ENCODE measurements at regions not wholly inside any gene's neighbourhood (a gene's known extent, or its start where the extent isn't known, plus 50 kb on each side); places are given as distances from the start of the nearest gene placed in this dataset.

- ChIA-PET POLR2A (no interaction called here), CTCF (no interaction called here)
- no peaks in the 10 kb centered on the region for H3K4me1 Mint-ChIP-seq (ENCODE audit: low read depth, unreplicated experiment)
- intact Hi-C loops (cut with micrococcal nuclease; ENCODE audit: unreplicated experiment) = no loop called here
- H3K36me3 ChIP-seq (ENCODE audit: control insufficient read depth, insufficient read depth, low read length) = no peaks in the 10 kb centered on the region
- H3K9me3 ChIP-seq = no peaks in the 10 kb centered on the region
- no peaks in the 10 kb centered on the region; the same call in 1 of the 2 replicates for H3K27me3 ChIP-seq (replicated peaks; ENCODE audit: control insufficient read depth, insufficient read depth, low read length)
- no peak for DNase-seq
- H3K9me3 Mint-ChIP-seq (ENCODE audit: unreplicated experiment) = no peaks in the 10 kb centered on the region
- BruUV-seq (replicated peaks) = no TSS peak
- no peak overlapping the region for H3K4me3 Mint-ChIP-seq (ENCODE audit: unreplicated experiment)
- no peak overlapping the region for H3K27ac Mint-ChIP-seq (ENCODE audit: unreplicated experiment)
- H3K4me3 ChIP-seq (ENCODE audit: low read depth, low read length) = no peak overlapping the region
- no peaks in the 10 kb centered on the region for H3K27me3 Mint-ChIP-seq (ENCODE audit: insufficient read depth, unreplicated experiment)
- no peaks in the 10 kb centered on the region for H3K36me3 Mint-ChIP-seq (ENCODE audit: insufficient read depth, unreplicated experiment)
- no peaks in the 10 kb centered on the region for H3K4me1 ChIP-seq
- TF ChIP-seq CTCF (IDR thresholded peaks at IDR 0.05; ENCODE audit: insufficient read depth in 1 of 2, low read depth in 1 of 2, low read length in 1 of 2, severe bottlenecking in 1 of 2, unreplicated experiment in 1 of 2) = no peak
These were observed 229.1 kb upstream of the SHH start for GRCh38 chr7:156041398-156041797.

GRCh38 chr7:156039971-156040677 lies 227.9 kb upstream of the SHH start:
- no peak for DNase-seq
- Histone ChIP-seq H3K4me1 (no peaks in the 10 kb centered on the region), H3K9me3 (no peaks in the 10 kb centered on the region), H3K36me3 (ENCODE audit: control insufficient read depth, insufficient read depth, low read length) (no peaks in the 10 kb centered on the region), H3K27me3 (replicated peaks; ENCODE audit: control insufficient read depth, insufficient read depth, low read length) (no peaks in the 10 kb centered on the region; the same call in 1 of the 2 replicates), H3K4me3 (ENCODE audit: low read depth, low read length) (no peak overlapping the region)
- H3K27ac Mint-ChIP-seq (ENCODE audit: unreplicated experiment) = no peak overlapping the region
- H3K27me3 Mint-ChIP-seq (ENCODE audit: insufficient read depth, unreplicated experiment) = no peaks in the 10 kb centered on the region
- H3K4me1 Mint-ChIP-seq (ENCODE audit: low read depth, unreplicated experiment) = no peaks in the 10 kb centered on the region
- H3K9me3 Mint-ChIP-seq (ENCODE audit: unreplicated experiment) = no peaks in the 10 kb centered on the region
- CTCF ChIA-PET = no interaction called here
- POLR2A ChIA-PET = no interaction called here
- intact Hi-C loops (cut with micrococcal nuclease; ENCODE audit: unreplicated experiment) = no loop called here
- H3K36me3 Mint-ChIP-seq (ENCODE audit: insufficient read depth, unreplicated experiment) = no peaks in the 10 kb centered on the region
- H3K4me3 Mint-ChIP-seq (ENCODE audit: unreplicated experiment) = no peak overlapping the region
- BruUV-seq (replicated peaks) = no TSS peak
- no peak for TF ChIP-seq CTCF (IDR thresholded peaks at IDR 0.05; ENCODE audit: insufficient read depth in 1 of 2, low read depth in 1 of 2, low read length in 1 of 2, severe bottlenecking in 1 of 2, unreplicated experiment in 1 of 2)

- Histone ChIP-seq H3K4me3 (ENCODE audit: low read depth, low read length) (no peak overlapping the region), H3K9me3 (no peaks in the 10 kb centered on the region), H3K4me1 (no peaks in the 10 kb centered on the region), H3K36me3 (ENCODE audit: control insufficient read depth, insufficient read depth, low read length) (no peaks in the 10 kb centered on the region), H3K27me3 (replicated peaks; ENCODE audit: control insufficient read depth, insufficient read depth, low read length) (no peaks in the 10 kb centered on the region; the same call in 1 of the 2 replicates)
- BruUV-seq (replicated peaks) = no TSS peak
- intact Hi-C loops (cut with micrococcal nuclease; ENCODE audit: unreplicated experiment) = no loop called here
- DNase-seq = no peak
- Mint-ChIP-seq H3K27ac (ENCODE audit: unreplicated experiment) (no peak overlapping the region), H3K9me3 (ENCODE audit: unreplicated experiment) (no peaks in the 10 kb centered on the region), H3K4me1 (ENCODE audit: low read depth, unreplicated experiment) (no peaks in the 10 kb centered on the region), H3K4me3 (ENCODE audit: unreplicated experiment) (no peak overlapping the region), H3K27me3 (ENCODE audit: insufficient read depth, unreplicated experiment) (no peaks in the 10 kb centered on the region), H3K36me3 (ENCODE audit: insufficient read depth, unreplicated experiment) (no peaks in the 10 kb centered on the region)
- ChIA-PET CTCF (no interaction called here), POLR2A (no interaction called here)
- TF ChIP-seq CTCF (IDR thresholded peaks at IDR 0.05; ENCODE audit: insufficient read depth in 1 of 2, low read depth in 1 of 2, low read length in 1 of 2, severe bottlenecking in 1 of 2, unreplicated experiment in 1 of 2) = no peak
These were observed 226.9 kb upstream of the SHH start for GRCh38 chr7:156039194-156039593.
